GM18520 (cell line): ENCODE measurements at regions not wholly inside any gene's neighbourhood (a gene's known extent, or its start where the extent isn't known, plus 50 kb on each side); places are given as distances from the start of the nearest gene placed in this dataset.
A peak's percentile ranks its signal among the peaks of the same experiment; 100 is the strongest.

Experiments used
- ATAC-seq: cut with Tn5 transposase; IDR thresholded peaks from one replicate; pipeline ENCODE4 v1.9.1; 2021; ENCODE audit not compliant: unreplicated experiment

DNA sequence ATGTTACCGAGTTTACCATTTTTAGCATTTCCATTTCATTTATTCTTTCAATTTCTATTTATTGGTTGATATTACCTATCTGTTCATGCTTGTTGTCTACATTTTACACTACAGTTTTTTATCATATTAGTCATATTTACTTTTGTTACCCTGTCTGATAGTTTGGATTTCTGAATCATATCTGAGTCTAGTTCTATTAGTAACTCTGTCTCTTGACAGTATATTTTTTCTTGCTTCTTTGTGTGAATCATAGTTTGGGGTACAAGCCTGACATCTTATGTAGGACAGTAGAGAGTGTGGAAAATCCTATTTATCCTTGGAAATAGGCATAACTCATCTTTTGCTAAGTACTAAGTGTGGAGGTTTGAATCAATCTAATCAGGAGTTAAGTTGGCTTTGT is 263.9 kb upstream of the SESN3 start:
- ATAC-seq, result no peak

DNA sequence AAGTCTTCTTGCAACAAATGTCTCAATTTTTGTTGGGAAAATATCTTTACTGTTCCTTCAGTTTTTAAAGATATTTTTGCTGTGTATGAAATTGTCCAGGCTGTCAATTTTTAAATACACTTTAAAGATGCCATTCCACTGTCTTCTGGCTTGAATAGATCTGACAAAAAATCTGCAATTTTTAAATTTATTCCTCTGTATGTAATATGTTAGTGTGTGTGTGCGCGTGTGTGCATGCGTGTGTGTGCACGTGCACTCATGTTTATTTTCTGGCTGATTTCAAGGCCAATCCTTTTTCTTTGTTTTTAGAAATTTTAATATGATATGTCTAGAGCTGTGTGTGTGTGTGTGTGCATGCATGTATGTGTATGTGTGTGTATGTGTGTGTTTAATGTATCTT is 263.2 kb upstream of the SESN3 start:
- no peak for ATAC-seq

DNA sequence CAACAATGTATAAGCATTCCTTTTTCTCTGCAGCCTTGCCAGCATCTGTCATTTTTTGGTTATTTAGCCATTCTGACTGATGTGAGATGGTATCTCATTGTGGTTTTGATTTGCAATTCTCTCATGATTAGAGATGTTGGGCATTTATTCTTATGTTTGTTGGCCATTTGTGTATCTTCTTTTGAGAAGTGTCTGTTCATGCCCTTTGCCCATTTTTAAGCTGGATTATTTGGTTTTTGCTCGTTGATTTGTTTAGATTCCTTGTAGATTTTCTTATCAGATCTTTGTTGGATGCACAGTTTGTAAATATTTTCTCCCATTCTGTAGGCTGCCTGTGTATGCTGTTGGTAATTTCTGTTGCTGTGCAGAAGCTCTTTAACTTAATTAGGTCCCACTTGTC is 259.6 kb upstream of the SESN3 start:
- no peak for ATAC-seq

DNA sequence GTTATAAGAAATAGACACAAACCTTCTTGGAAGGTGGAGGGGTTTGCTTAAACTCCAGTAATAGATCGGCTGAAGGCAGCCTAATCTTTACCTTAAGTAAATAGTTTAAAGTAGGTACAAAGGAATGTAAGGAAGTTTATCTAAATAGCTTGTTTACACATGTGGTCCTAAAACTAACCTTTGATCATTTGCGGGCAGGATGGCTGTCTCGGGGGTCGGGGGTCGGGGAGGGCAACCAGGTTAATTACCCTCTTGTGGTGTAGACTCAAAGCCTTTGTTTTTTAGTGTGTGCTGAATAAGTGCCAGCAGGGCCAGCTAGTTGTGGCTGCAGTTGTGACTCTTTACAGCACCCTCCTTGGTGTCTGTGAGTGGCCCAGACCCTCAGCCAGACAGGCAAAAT is 256.9 kb upstream of the SESN3 start:
- ATAC-seq, result no peak

DNA sequence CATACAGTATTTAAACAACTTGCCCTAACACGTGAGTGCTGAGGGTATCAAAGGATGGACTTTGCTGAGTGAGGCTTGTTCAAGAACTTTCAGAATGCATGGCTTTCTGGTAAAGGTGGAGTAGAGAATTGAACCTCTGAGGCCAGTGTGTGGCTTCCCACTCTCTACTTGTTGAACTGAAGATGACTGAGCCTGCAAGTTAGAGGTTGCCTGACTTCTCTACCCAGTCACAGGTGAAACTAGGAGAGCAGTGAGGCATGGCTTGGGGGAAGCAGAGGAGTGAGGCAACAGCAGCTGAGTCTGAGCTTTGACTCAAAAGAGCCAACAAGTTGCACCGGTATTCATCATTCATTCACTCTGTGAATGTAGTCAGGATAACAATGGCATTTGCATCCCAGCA is 256.4 kb upstream of the SESN3 start:
- ATAC-seq, result peak; percentile 98

DNA sequence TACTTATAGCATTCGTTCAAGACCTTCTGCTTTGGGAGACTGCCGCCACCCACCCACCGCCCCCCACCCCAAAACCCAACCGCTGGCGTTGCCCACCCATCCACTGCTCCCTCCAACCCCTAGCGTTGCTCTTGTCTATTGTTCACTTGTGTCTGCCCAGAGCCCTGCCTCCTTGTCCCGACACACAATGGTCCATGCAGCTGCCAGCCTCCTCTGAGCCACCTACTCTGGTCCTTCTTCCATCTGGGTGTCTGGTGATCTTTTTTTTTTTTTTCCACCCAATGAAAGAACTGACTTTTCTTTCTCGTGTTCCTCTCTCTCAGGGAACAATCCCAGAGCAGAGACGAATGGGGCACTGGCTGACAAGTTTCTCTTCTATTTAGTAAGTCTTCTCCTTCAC is 256.0 kb upstream of the SESN3 start:
- no peak for ATAC-seq

DNA sequence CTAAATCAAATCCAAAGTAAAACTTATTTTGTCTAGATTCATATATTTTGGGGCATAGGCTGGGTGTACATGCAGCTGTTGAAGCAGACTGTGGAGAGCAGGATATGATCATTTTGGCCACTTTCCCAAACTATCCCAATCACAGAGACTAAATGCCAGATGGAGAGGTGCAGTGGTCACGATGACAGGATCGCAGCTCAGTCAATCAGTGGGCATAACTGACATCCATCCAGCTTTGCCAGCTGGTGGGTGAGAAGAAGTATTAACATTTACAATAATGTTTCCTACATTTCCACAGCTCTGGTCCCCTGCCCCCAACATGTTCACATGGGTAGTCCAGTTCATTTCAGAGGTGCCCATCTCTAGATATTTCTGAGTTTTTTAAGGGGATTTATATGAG is 255.5 kb upstream of the SESN3 start:
- no peak for ATAC-seq

DNA sequence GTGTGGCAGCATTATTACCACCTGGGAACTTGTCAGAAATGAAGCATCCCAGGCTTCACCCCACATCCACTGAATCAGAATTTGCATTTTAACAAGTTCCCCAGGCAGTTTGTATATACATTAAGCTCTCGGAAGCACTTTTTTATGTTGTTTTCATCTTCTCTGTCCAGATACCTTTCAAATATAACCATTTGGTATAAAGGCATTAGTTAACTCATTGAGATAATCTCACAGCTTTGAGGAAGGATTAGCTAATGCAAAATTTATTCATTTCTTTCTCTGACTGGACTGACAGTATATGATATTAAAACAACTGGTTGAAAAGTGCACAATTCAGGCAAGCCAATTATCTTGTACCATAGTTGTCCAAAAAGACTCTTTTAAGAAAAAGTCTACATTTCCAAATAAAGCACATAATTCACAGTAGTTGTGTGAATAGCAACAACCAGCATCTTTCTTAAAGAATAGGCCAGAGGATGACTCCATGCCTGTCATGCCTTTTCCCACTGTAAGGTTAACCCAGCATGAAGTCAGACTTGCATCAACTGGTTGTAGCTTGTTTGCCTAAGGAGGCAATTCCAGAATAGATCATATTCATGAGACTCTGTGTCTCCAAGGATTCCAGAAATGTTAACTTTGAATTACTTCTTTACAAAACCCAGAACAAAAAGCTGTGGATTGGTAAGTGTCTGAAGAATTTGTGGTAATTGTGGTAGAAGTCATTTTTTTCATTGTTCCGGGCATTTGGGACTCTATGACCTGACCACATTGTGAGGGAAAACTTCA is 254.3 kb upstream of the SESN3 start:
- no peak for ATAC-seq

DNA sequence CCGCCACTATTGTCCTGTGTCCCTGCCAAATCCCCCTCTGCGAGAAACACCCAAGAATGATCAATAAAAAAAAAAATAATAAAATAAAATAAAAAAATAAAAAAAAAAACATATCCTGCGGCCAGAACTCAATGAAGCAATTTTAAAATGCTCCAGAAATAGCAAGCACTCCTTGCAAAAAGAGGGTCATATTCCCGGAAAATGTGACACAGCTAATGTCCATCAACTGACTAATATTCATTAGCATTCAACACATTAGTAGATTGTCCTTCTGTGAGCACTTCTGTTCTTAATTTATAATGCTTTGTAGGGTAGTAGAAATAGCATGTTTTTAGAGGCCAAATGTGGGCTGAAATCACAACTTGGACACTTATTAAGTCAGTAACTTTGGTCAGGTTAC is 252.3 kb upstream of the SESN3 start:
- ATAC-seq, result no peak

DNA sequence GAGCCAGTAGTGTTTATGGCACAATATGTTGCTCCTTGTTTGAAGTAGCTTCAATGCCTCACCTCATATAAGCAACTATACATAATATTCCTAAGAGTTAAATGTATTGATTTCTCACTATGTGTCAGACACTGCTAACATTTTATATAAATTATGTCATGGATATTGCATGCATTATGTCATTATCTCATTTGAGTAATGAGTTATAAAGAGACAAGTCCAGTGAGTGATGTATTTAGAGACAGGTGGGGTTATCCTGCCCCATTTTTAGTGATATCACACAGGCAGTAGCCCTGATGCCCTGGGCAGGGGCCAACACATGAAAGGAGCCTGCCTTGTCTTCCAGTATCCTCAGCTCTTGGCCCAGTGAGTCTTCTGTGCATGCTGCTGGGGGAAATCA is 247.0 kb upstream of the SESN3 start:
- no peak for ATAC-seq

DNA sequence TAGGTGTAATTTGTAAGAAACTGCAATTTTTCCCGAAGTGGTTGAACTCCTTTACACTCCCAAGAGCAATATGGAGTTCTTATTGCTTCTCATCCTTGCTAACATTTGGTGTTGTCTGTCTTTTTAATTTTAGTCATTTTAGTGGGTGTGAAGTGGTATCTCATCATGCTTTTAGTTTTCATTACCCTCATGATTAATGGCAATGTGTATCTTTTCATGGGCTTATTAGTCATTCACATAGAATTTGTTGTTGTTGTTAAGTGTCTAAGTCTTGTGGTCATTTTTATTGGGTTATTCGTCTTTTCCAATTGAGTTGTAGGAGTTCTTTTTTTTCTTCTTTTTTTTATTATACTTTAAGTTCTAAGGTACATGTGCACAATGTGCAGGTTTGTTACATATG is 238.3 kb upstream of the SESN3 start:
- no peak for ATAC-seq

DNA sequence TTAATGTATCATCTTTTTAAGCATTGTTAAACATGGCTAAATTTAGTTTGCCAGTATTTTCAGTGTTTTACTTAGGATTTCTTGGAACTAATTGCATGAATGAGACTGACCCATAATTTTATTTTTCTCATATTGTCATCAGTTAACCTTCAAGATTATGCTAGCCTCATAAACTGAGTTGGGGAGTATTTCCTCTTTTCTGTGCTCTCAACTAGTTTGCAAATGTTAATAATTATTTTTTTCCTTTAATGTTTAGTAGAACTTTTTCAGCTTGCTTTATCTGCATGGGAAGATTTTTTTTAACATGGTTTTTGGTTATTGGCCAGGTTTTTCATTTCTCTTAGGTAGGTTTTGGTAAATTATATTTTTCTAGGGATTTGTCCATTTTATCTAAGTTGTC is 235.4 kb upstream of the SESN3 start:
- no peak for ATAC-seq

DNA sequence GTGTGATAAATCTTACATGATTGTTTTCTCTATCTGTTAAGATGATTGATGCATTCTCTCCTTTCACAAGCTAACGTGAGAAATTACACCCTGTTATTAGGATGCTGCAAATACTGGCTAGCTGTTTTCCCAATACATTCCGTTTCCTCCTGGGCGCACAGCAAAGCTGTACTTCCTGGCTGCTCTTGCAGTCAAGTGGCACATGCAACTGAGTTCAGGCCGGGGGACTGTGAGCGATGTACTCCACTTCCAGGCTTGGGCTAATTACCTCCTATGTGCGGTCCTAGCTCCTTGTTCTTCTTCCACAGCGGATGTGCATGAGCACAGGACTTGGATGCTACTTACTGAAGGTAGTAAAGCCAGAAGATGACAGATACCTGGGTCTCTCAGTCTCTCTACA is 234.9 kb upstream of the SESN3 start:
- ATAC-seq, result no peak

DNA sequence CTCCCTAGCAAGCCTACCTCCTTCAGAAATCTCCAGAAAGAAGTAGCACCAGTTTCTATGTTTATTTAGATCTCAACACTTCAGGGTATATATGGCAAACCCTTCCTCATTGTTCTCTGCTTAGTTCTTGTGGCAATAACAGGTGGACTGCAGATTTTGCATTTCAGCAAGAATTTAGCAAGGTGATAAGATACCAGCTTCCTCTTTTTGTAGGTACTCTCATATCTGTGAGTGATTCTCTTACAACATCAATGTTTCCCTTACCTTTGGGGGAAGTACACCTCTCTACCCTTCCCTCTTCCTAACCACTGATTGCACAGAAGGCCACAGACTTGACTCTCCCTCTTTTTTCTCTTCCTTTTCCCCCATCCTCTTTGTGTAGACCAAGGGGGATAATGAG is 230.9 kb upstream of the SESN3 start:
- ATAC-seq, result no peak

DNA sequence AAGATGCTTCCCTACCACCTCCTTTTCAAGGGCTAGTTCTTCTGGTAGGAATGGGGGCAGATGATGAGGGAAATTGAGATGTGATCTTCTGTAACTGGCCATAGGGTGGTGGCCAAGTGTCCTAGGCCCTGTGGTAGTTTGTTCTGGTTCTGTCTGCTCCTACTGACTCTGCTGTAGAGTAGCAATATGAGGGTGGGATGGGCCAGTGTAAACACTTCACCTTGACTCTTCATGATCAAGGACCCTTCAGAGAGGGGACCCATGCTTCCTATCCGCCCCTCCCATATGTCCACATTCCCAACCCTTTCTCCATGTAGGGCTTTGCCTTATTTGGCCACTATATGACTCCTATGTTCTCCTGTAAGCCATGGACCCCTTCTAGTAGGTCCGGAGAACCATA is 230.3 kb upstream of the SESN3 start:
- no peak for ATAC-seq

DNA sequence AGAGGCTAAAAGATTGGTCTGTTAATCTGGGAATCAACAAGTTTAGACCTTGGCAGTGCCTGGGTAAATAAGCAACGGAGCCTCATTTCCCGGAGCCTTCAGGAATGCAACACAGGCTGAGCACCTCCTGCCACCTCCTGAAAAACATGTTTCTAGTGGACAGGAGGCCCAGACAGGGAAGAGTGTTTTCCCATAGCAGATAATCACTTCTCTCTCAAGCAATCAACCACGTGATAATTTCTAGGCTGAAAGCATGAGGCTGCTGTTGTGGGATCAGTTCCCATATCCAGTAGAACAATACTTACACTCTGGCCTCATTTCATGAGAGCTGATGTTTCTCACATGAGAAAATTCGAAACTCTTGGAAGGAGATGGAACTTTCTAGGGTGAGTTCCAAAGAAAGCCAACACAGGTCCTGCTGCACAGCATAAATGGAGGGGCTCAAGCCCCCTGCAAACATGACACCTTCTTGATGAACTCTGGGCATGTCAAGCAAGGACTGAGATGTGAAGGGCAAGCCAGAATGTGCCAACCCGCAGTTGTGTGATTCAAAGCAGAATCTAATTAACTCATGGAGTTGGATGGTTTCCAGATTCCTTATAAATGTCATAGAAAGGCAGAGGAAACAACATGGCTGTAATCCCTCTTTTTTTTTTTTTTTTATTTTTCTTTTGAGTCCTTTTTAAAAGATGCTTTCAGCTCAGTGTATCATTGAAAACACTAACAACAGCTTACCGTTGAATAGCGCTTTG is 228.5 kb upstream of the SESN3 start:
- ATAC-seq, result no peak

DNA sequence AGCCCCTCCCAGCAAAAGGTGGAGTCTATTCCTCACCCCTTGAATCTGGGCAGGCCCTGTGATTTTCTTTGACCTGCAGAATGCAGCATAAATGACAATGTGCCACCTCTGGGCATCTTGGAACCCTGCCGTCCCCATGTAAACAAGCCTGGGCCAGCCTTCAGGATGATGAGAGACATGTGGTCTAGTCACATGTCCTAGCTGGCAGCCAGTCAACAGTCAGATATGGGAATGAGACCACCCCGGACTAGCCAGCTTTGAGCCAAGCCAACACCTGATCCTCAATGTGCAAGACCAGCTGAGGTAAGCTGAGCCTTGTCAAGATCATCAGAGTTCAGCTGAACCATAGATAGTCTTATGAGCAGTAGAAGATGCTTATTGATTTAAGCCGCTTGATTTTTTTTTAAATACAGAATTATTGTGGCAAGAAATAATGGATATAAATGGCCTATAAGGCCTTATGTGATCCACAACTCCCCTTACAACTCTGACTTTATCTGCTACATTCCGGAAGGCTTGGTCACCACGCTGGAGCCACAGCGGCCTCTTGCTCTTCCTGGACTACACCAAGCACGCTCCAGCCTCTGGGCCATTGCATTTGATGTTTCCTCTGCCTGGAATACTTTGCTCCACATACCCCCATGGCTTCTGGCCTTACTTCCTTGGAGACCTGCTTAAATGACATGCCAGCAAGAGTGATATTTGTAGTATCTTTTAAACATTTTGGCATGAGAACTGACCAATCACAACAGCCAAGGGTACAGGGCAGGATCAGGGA is 225.9 kb upstream of the SESN3 start:
- no peak for ATAC-seq

DNA sequence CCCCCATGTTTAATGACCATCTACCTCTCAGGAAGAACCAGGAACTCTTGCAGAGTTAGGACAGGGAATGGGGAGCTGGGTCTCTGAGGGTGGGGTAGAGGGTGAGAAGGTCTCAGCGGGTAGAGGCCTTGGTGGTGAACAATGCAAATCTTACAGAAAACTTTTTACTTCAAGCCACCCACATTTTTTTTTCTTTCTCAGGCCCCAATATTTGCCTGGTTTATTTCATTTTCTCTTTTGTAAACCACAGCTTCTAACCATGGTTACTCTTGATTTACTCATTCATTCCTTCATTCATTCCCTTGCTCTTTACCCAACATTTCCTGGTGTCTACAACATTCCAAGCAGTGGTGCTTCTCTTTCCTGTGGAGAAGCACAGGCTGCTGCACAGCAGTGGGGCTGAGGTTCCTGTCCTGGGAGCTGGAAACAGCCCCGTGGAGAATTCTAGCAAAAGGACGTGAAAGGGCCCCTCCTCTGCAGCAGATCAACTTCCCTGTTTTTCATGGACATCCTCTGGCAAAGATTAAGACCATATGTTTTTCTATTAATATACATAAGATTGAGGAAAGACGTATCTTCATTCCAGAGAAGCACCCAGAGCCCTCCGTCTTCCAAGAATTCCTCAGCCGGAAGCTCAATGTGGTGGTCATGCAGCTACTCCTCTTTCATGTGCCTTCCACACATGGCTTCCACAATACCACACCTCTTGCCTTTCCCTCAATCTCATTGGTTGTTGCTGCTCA is 224.4 kb upstream of the SESN3 start:
- no peak for ATAC-seq

DNA sequence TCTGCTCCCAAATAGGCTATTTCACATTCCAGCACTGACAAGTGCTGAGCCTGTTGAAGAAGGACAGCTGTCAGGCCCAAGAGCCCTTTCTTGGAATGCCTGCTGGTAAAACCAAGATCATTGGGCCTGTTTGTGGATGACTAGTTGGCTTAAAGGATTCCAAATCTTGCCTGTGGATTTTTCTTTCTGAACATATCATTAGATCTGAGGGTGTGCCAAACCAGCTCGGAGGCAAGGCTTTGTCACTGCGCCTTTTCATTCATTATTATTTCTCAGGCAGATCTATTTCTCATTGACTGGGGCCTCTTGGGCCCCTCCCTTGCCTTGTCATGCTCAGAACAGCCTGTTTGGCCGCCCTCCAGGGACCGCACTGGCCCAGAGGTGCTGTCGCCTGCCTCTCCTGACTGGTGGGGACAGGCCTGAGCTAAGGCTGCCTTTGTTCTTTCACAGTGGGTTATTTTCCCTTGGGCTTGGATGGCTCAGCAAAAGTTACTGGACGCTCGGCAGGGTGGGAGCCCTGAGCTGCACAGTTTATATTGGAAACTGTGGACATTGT is 222.7 kb upstream of the SESN3 start:
- ATAC-seq, result no peak

DNA sequence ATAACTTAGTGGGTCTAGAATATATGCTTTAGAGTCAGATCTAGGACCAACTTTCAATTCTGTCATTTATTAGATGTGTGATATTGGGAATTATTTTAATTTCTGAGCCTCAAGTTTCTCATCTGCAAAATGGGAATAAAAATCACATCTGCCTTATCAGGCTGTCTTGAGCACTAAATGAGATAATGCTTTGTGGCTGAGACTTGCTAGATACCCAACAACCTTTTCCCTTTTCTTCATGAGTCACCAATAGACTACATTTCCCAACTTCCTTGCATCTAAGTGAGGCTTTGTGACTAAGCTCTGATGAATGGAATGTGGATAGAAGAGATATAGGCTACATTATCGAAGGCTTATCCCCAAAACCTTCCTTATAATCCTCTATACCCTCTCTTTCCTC is 220.7 kb upstream of the SESN3 start:
- no peak for ATAC-seq

DNA sequence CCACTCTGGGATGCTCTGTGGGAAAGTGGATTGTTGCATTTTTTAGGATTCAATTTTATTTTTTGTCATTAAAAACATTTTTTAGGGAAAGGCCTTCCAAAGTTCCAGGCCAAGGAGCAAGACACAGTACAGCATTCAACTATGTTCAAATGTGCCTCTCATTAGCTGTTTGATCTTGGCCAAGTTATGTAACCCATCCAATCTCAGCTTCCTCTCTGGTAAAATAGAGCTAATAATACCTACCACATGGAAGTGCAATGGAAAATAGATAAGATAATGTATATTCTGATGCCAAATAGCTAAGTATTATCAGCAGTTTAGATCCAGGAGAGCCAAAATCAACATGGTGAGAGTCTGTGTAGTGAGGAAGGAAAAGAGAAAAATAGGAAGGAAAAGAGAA is 220.3 kb upstream of the SESN3 start:
- ATAC-seq, result no peak
